ENCODE measurements at regions not wholly inside any gene's neighbourhood (a gene's known extent, or its start where the extent isn't known, plus 50 kb on each side); places are given as distances from the start of the nearest gene placed in this dataset.

GRCh38 chr1:110262846-110263631, 52.9 kb downstream of the KCNC4 start (continued):
- TF ChIP-seq ZNF232 (CRISPR knock-in tag; IDR thresholded peaks at IDR 0.05) (no peak), EZH2 (IDR thresholded peaks at IDR 0.05; ENCODE audit: borderline replicate concordance, low read depth, low read length) (no peak), CBFA2T2 (conservative IDR thresholded peaks at IDR 0.05) (peak; percentile 79), RERE (CRISPR knock-in tag; IDR thresholded peaks at IDR 0.05; ENCODE audit: borderline replicate concordance) (no peak), ELK3 (CRISPR knock-in tag; IDR thresholded peaks at IDR 0.05) (no peak), PHB2 (IDR thresholded peaks at IDR 0.05; ENCODE audit: low read depth) (no peak), HMG20A (CRISPR knock-in tag; conservative IDR thresholded peaks at IDR 0.05) (no peak), RAD21 (CRISPR knock-in tag; conservative IDR thresholded peaks at IDR 0.05 in 1 of 2, IDR thresholded peaks at IDR 0.05 in 1 of 2) (peak in 1 of 2 experiments; percentile 44; a peak in 2 of 4 replicates), GABPB2 (CRISPR knock-in tag; conservative IDR thresholded peaks at IDR 0.05) (no peak)

Data from K562 (cell line).